Endothelial cell of umbilical vein (primary cell): ENCODE measurements at regions not wholly inside any gene's neighbourhood (a gene's known extent, or its start where the extent isn't known, plus 50 kb on each side); places are given as distances from the start of the nearest gene placed in this dataset.

ENCODE experiments used
- BruUV-seq: library from RNA; stranded (reverse); fragments of 400-500 nt; replicated peaks from 2 replicates; lab custom pipeline; 2021; lab: Mats Ljungman, UMichigan
- CTCF ChIA-PET: fragments of 300-600, 350-600 bp; sonication (Branson Sonifier 250); formaldehyde crosslinking; loops from one replicate; lab custom pipeline; 2021; ENCODE audit warnings: antibody characterized with exemption, inconsistent platforms; lab: Charles Lee
- POLR2A ChIA-PET: fragments of 300-600, 350-600 bp; sonication (Branson Sonifier 250); formaldehyde crosslinking; loops from one replicate; lab custom pipeline; 2021; ENCODE audit warnings: antibody characterized with exemption, inconsistent platforms; lab: Charles Lee
- DNase-seq: peaks from one replicate; pipeline ENCODE4 v3.0.0-alpha.2; 2011; ENCODE audit warnings: low read depth, low spot score
- FAIRE-seq: peaks from 2 replicates; lab custom pipeline; 2011; peaks lifted over from hg19 to GRCh38; lab: Jason Lieb, UNC
- H2AFZ ChIP-seq: 2 replicates; pipeline ENCODE4 v1.6.0; 2012; ENCODE audit warnings: low read depth, low read length, control low read depth, inconsistent platforms
- H3K27ac ChIP-seq: 2 replicates; pipeline ENCODE4 v1.5.1; 2011; ENCODE audit warnings: low read depth, mild to moderate bottlenecking, control low read depth, low read length, moderate library complexity; ENCODE audit not compliant: insufficient read depth
- H3K27me3 ChIP-seq, 2 experiments: 2 replicates each; pipeline versions ENCODE4 v1.6.0 to v1.6.1; 2011; ENCODE audit warnings: low read length in 2 of 2, mixed read lengths in 1 of 2; ENCODE audit not compliant: control insufficient read depth in 2 of 2, insufficient read depth in 2 of 2
- H3K36me3 ChIP-seq, 2 experiments: 2 replicates in 1 of 2; 3 replicates in 1 of 2; pipeline ENCODE4 v1.5.1; 2011; ENCODE audit warnings: low read length in 2 of 2, mild to moderate bottlenecking in 1 of 2, moderate library complexity in 1 of 2; ENCODE audit not compliant: control insufficient read depth in 2 of 2, insufficient read depth in 2 of 2; ENCODE audit errors: extremely low read depth in 1 of 2
- H3K4me1 ChIP-seq: 3 replicates; pipeline ENCODE4 v1.5.1; 2011; ENCODE audit warnings: mild to moderate bottlenecking, low read length; ENCODE audit not compliant: control insufficient read depth, insufficient read depth; ENCODE audit errors: extremely low read depth
- H3K4me2 ChIP-seq: 2 replicates; pipeline ENCODE4 v1.6.1; 2011; ENCODE audit warnings: low read length, control low read depth, mixed read lengths; ENCODE audit not compliant: insufficient read depth
- H3K4me3 ChIP-seq, 3 experiments: fragments of 200-600 bp in 1 of 3; sonication (generic), shearing (Covaris generic) in 1 of 3; replicated peaks in 1 of 3; 2 replicates each; pipeline ENCODE4 v1.5.1; 2011 to 2016; ENCODE audit warnings: control low read depth in 3 of 3, low read length in 3 of 3, mild to moderate bottlenecking in 2 of 3, inconsistent platforms in 1 of 3, low read depth in 1 of 3, moderate library complexity in 1 of 3; ENCODE audit not compliant: insufficient read depth in 1 of 3
- H3K79me2 ChIP-seq: 2 replicates; pipeline ENCODE4 v1.6.0; 2012; ENCODE audit warnings: low read length, inconsistent platforms; ENCODE audit not compliant: control insufficient read depth, insufficient read depth
- H3K9ac ChIP-seq: replicated peaks from 2 replicates; pipeline ENCODE3; 2011; ENCODE audit warnings: low read length, control low read depth; ENCODE audit not compliant: insufficient read depth; ENCODE audit errors: extremely low read depth
- H3K9me1 ChIP-seq: replicated peaks from 3 replicates; pipeline ENCODE4 v1.6.0; 2011; ENCODE audit warnings: mild to moderate bottlenecking, low read length; ENCODE audit not compliant: control insufficient read depth, insufficient read depth; ENCODE audit errors: extremely low read depth
- H3K9me3 ChIP-seq: replicated peaks from 2 replicates; pipeline ENCODE4 v1.5.1; 2012; ENCODE audit warnings: low read length, inconsistent platforms; ENCODE audit not compliant: control insufficient read depth, insufficient read depth
- H4K20me1 ChIP-seq: replicated peaks from 2 replicates; pipeline ENCODE3; 2011; ENCODE audit warnings: mild to moderate bottlenecking, low read length; ENCODE audit not compliant: control insufficient read depth, insufficient read depth; ENCODE audit errors: extremely low read depth
- CTCF ChIP-seq, 2 donors: IDR thresholded peaks; 1 replicate in 1 of 2; 2 replicates in 1 of 2; pipeline ENCODE4 v1.5.1; 2011; ENCODE audit warnings: low read length in 2 of 2, mild to moderate bottlenecking in 2 of 2, moderate library complexity in 2 of 2, control low read depth in 1 of 2, inconsistent platforms in 1 of 2, low read depth in 1 of 2; ENCODE audit not compliant: insufficient read depth in 1 of 2; ENCODE audit errors: extremely low read depth in 1 of 2
- EZH2 ChIP-seq: IDR thresholded peaks from 2 replicates; pipeline ENCODE4 v1.6.1; 2012; ENCODE audit warnings: borderline replicate concordance, low read depth, mild to moderate bottlenecking, moderate library complexity, low read length, inconsistent platforms; ENCODE audit not compliant: severe bottlenecking
- FOS ChIP-seq: IDR thresholded peaks from 2 replicates; pipeline ENCODE4 v1.6.1; 2011; ENCODE audit warnings: mild to moderate bottlenecking, low read length, moderate library complexity, borderline replicate concordance; ENCODE audit not compliant: insufficient read depth
- GATA2 ChIP-seq: IDR thresholded peaks from 2 replicates; pipeline ENCODE4 v1.7.0; 2011; ENCODE audit warnings: low read depth, mild to moderate bottlenecking, moderate library complexity, mixed read lengths, low read length; ENCODE audit not compliant: insufficient read length, insufficient read depth
- JUN ChIP-seq: IDR thresholded peaks from 2 replicates; pipeline ENCODE4 v1.6.1; 2011; ENCODE audit warnings: borderline replicate concordance, low read depth; ENCODE audit not compliant: insufficient read length, insufficient read depth
- MYC ChIP-seq: IDR thresholded peaks from one replicate; pipeline ENCODE4 v1.6.1; 2011; ENCODE audit warnings: mild to moderate bottlenecking, low read depth, low read length
- POLR2A ChIP-seq: IDR thresholded peaks from 2 replicates; pipeline ENCODE4 v1.6.1; 2012; ENCODE audit warnings: low read depth, mild to moderate bottlenecking, control low read depth, low read length
- POLR2AphosphoS5 ChIP-seq: IDR thresholded peaks from 2 replicates; pipeline ENCODE4 v1.6.1; 2012; ENCODE audit warnings: low read depth, mild to moderate bottlenecking, control low read depth, low read length, moderate library complexity; ENCODE audit not compliant: insufficient read depth
- dilution Hi-C: fragments of 300-500 bp; cut with MboI; formaldehyde crosslinking; loops from one replicate; pipeline ENCODE4 v1.15.0; 2019; ENCODE audit warnings: low sequenced_read_pairs; ENCODE audit not compliant: extremely low pct_ligation_motif_present
- intact Hi-C: fragments of 100-400 bp; cut with micrococcal nuclease; formaldehyde crosslinking; loops from one replicate; pipeline ENCODE4 v1.10.0; 2022
- TF ChIP-seq, protein P1 (sequence below): IDR thresholded peaks from 2 replicates; pipeline ENCODE4 v1.6.1; 2011; ENCODE audit not compliant: insufficient read depth, insufficient read length

DNA sequence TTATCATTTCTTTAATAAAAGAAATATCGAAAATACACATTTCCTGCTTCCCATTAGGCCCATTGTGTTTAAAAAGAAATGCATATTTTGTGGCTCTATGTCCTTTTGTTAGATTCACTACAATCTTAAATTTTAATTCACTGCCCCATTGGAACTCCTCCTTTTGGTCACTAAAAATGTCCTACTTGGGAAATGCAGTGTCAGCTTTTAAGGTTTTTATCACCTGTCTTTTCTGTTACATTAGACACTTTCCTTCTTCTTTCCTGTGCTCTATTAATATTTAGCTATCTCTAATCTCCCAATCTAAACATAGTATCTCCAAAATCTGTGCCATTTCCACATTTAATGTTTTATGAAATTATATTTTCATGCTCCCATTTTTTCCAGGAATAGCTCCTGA, 164.9 kb upstream of the SPOCK3 start:
- Histone ChIP-seq H3K27ac (no peak overlapping the region), H3K9me3 (no peaks in the 10 kb centered on the region), H3K4me3 (no peak overlapping the region), H2AFZ (no peak overlapping the region), H3K79me2 (no peaks in the 10 kb centered on the region), H4K20me1 (no peaks in the 10 kb centered on the region), H3K27me3 (no peaks in the 10 kb centered on the region), H3K4me2 (no peak overlapping the region), H3K36me3 (no peaks in the 10 kb centered on the region), H3K9ac (no peak overlapping the region), H3K9me1 (no peaks in the 10 kb centered on the region), H3K4me1 (no peaks in the 10 kb centered on the region)
- intact Hi-C loops (no loop called here), dilution Hi-C loops (no loop called here)
- no peak for DNase-seq
- BruUV-seq, result no TSS peak
- no peak for FAIRE-seq
- TF ChIP-seq POLR2AphosphoS5 (no peak), EZH2 (no peak), CTCF (IDR thresholded peaks at IDR 0.05; ENCODE audit: extremely low read depth in 1 of 2, insufficient read depth in 1 of 2, low read depth in 1 of 2, low read length in 2 of 2) (no peak), JUN (no peak), POLR2A (no peak), FOS (no peak), GATA2 (no peak), MYC (no peak)
- TF ChIP-seq, protein P1, sequence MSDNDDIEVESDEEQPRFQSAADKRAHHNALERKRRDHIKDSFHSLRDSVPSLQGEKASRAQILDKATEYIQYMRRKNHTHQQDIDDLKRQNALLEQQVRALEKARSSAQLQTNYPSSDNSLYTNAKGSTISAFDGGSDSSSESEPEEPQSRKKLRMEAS, result no peak
- CTCF ChIA-PET, result no interaction called here
- POLR2A ChIA-PET, result no interaction called here
